GM12878 (cell line): ENCODE measurements at regions not wholly inside any gene's neighbourhood (a gene's known extent, or its start where the extent isn't known, plus 50 kb on each side); places are given as distances from the start of the nearest gene placed in this dataset.

Experiments
- ATAC-seq: fragments of 200-7000 bp; cut with Tn5 transposase; 3 replicates; pipeline ENCODE4 v1.9.1; 2020; ENCODE audit warnings: mild to moderate bottlenecking, moderate library complexity
- BruUV-seq: library from RNA; stranded (reverse); fragments of 400-500 nt; replicated peaks from 2 replicates; lab custom pipeline; 2021; lab: Mats Ljungman, UMichigan
- CTCF ChIA-PET: fragments of 300-600 bp; sonication (Branson Sonifier 250); formaldehyde crosslinking; extraction: SDS; loops from one replicate; lab custom pipeline; 2021; ENCODE audit warnings: inconsistent platforms; lab: Yijun Ruan, JAX
- POLR2A ChIA-PET: fragments of 350-600 bp; formaldehyde crosslinking; extraction: SDS; loops from one replicate; lab custom pipeline; 2021; ENCODE audit warnings: inconsistent platforms; lab: Charles Lee
- RAD21 ChIA-PET: fragments of 300-600 bp; sonication (Branson Sonifier 250); formaldehyde crosslinking; loops from one replicate; lab custom pipeline; 2023; ENCODE audit warnings: antibody characterized with exemption; ENCODE audit not compliant: unreplicated experiment; lab: Charles Lee
- SMC1A ChIA-PET: fragments of 300-600 bp; sonication (Branson Sonifier 250); formaldehyde crosslinking; loops from one replicate; lab custom pipeline; 2023; ENCODE audit not compliant: unreplicated experiment, uncharacterized antibody; lab: Charles Lee
- DNase-seq: peaks from one replicate; pipeline ENCODE4 v3.0.0-alpha.2; 2011; ENCODE audit warnings: low read depth, low spot score
- FAIRE-seq: peaks from 3 replicates; lab custom pipeline; 2011; peaks lifted over from hg19 to GRCh38; lab: Jason Lieb, UNC
- H2AFZ ChIP-seq: 2 replicates; pipeline ENCODE4 v1.6.0; 2011; ENCODE audit warnings: low read depth, low read length, control low read depth; ENCODE audit not compliant: control insufficient read depth
- H3K27ac ChIP-seq: 2 replicates; pipeline ENCODE4 v1.5.1; 2011; ENCODE audit warnings: control low read depth; ENCODE audit not compliant: control insufficient read depth, insufficient read depth
- H3K27me3 ChIP-seq, 2 experiments: replicated peaks in 1 of 2; 2 replicates each; pipeline versions ENCODE4 v1.6.0 to v1.6.1; 2011; ENCODE audit warnings: low read length in 1 of 2; ENCODE audit not compliant: control insufficient read depth in 2 of 2, insufficient read depth in 2 of 2
- H3K36me3 ChIP-seq, 2 experiments: 2 replicates each; pipeline ENCODE4 v1.5.1; 2011; ENCODE audit warnings: low read length in 1 of 2; ENCODE audit not compliant: control insufficient read depth in 2 of 2, insufficient read depth in 2 of 2
- H3K4me1 ChIP-seq: 2 replicates; pipeline ENCODE4 v1.6.1; 2011; ENCODE audit warnings: mild to moderate bottlenecking, low read length, moderate library complexity, mixed read lengths; ENCODE audit not compliant: control insufficient read depth, insufficient read depth
- H3K4me2 ChIP-seq: 2 replicates; pipeline ENCODE4 v1.6.0; 2011; ENCODE audit warnings: control low read depth; ENCODE audit not compliant: control insufficient read depth, insufficient read depth
- H3K4me3 ChIP-seq: fragments of 200-600 bp; sonication (generic); 2 replicates; pipeline ENCODE4 v1.5.1; 2016
- H3K79me2 ChIP-seq: 2 replicates; pipeline ENCODE4 v1.6.0; 2011; ENCODE audit warnings: low read length; ENCODE audit not compliant: control insufficient read depth, insufficient read depth
- H3K9ac ChIP-seq: 2 replicates; pipeline ENCODE4 v1.8.0; 2011; ENCODE audit warnings: low read length, control low read depth, mixed read lengths; ENCODE audit not compliant: control insufficient read depth, insufficient read depth
- H3K9me3 ChIP-seq: replicated peaks from 3 replicates; pipeline ENCODE4 v1.5.1; 2011; ENCODE audit warnings: mild to moderate bottlenecking, low read length; ENCODE audit not compliant: control insufficient read depth, insufficient read depth
- H4K20me1 ChIP-seq: 2 replicates; pipeline ENCODE4 v1.6.0; 2011; ENCODE audit not compliant: control insufficient read depth, insufficient read depth
- GABPA ChIP-seq: IDR thresholded peaks from 2 replicates; pipeline ENCODE4 v1.6.1; 2014; ENCODE audit warnings: antibody characterized with exemption, low read depth, mild to moderate bottlenecking, inconsistent platforms
- KAT2A ChIP-seq: conservative IDR thresholded peaks from 2 replicates; pipeline ENCODE4 v1.6.1; 2011; ENCODE audit warnings: low read depth, low read length; ENCODE audit not compliant: control insufficient read depth
- MEF2B ChIP-seq: fragments of 450-650 bp; IDR thresholded peaks from 2 replicates; pipeline ENCODE4 v1.6.1; 2018; ENCODE audit warnings: mild to moderate bottlenecking, moderate library complexity; ENCODE audit not compliant: partially characterized antibody, poor library complexity, severe bottlenecking
- MYC ChIP-seq: IDR thresholded peaks from 2 replicates; pipeline ENCODE4 v1.6.1; 2011; ENCODE audit warnings: mild to moderate bottlenecking, low read length, moderate library complexity, inconsistent platforms; ENCODE audit not compliant: insufficient read depth, insufficient replicate concordance, insufficient read length, severe bottlenecking
- NFYA ChIP-seq: IDR thresholded peaks from 2 replicates; pipeline ENCODE4 v1.6.1; 2011; ENCODE audit warnings: low read depth, mild to moderate bottlenecking, low read length, improper control_type of control experiment, borderline replicate concordance
- NRF1 ChIP-seq: conservative IDR thresholded peaks from 2 replicates; pipeline ENCODE4 v1.6.1; 2011; ENCODE audit warnings: mild to moderate bottlenecking, low read depth, low read length, improper control_type of control experiment
- POLR2AphosphoS5 ChIP-seq: IDR thresholded peaks from 2 replicates; pipeline ENCODE4 v1.6.1; 2011; ENCODE audit warnings: mild to moderate bottlenecking, low read length, inconsistent platforms
- SIX5 ChIP-seq: IDR thresholded peaks from 2 replicates; pipeline ENCODE4 v1.6.1; 2011; ENCODE audit warnings: mild to moderate bottlenecking, low read depth, low read length, moderate library complexity; ENCODE audit not compliant: severe bottlenecking
- SUZ12 ChIP-seq: fragments of 200-600 bp; sonication (generic); IDR thresholded peaks from one replicate; pipeline ENCODE4 v1.6.1; 2018; ENCODE audit warnings: antibody characterized with exemption, mild to moderate bottlenecking; ENCODE audit not compliant: unreplicated experiment
- TBL1XR1 ChIP-seq: IDR thresholded peaks from 2 replicates; pipeline ENCODE4 v1.6.1; 2012; ENCODE audit warnings: low read depth, low read length, improper control_type of control experiment
- WGBS: methylation state at CpG from one replicate; pipeline ENCODE4 v1.1.6; 2016; ENCODE audit warnings: low lambda C conversion rate; ENCODE audit not compliant: insufficient replicate concordance, insufficient coverage; ENCODE audit errors: missing lambda C conversion rate; 5-methylcytosine and 5-hydroxymethylcytosine counted together
- in situ Hi-C: fragments of 300-500 bp; cut with MboI; formaldehyde crosslinking; loops from 9 replicates; pipeline ENCODE4 v1.14.3; 2018; ENCODE audit warnings: mixed read lengths
- intact Hi-C: fragments of 100-400 bp; cut with micrococcal nuclease; formaldehyde crosslinking; loops from one replicate; pipeline ENCODE4 v1.14.2; 2022; ENCODE audit not compliant: unreplicated experiment
- TF ChIP-seq, protein P1 (sequence below): fragments of 450-650 bp; IDR thresholded peaks from 2 replicates; pipeline ENCODE4 v1.6.1; 2017; ENCODE audit warnings: low read depth, mild to moderate bottlenecking, moderate library complexity
- TF ChIP-seq, protein P2 (sequence below): IDR thresholded peaks from 2 replicates; pipeline ENCODE4 v1.6.1; 2012; ENCODE audit warnings: low read depth, low read length, improper control_type of control experiment
- TF ChIP-seq, protein P3 (sequence below), 3 experiments: IDR thresholded peaks in 2 of 3; conservative IDR thresholded peaks in 1 of 3; 2 replicates each; pipeline ENCODE4 v1.5.1; 2011; ENCODE audit warnings: low read depth in 3 of 3, low read length in 3 of 3, mild to moderate bottlenecking in 3 of 3, control low read depth in 2 of 3, moderate library complexity in 2 of 3, inconsistent platforms in 1 of 3, mixed read lengths in 1 of 3; ENCODE audit not compliant: control insufficient read depth in 2 of 3, insufficient read depth in 1 of 3; ENCODE audit errors: extremely low read depth in 1 of 3

DNA sequence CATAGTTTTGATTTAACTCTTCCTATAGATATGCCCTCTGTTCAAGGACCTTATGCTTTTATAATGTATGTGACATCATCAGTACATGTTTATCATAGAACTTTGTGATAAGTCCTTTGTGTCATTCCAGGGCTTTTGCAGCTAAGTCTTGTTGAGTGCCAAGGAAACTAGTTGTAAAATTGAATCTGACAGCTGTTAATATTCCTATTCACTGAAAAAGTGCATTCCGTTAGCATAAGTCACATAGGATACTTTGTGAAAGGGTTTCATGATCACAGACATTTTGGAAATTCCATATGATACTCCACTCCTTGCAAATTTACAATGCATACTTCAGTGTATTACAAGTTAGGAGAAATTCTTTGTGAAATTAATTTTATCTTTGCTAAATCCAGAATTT, 503.4 kb downstream of the CCDC85A start:
- Histone ChIP-seq H3K36me3 (no peaks in the 10 kb centered on the region), H3K27me3 (no peaks in the 10 kb centered on the region), H3K9ac (no peak overlapping the region), H3K4me3 (no peak overlapping the region), H3K4me2 (no peak overlapping the region), H3K79me2 (no peaks in the 10 kb centered on the region), H3K9me3 (no peaks in the 10 kb centered on the region), H3K4me1 (no peaks in the 10 kb centered on the region), H4K20me1 (no peaks in the 10 kb centered on the region), H2AFZ (no peak overlapping the region), H3K27ac (no peak overlapping the region)
- TF ChIP-seq TBL1XR1, result no peak
- TF ChIP-seq KAT2A, result no peak
- no peak for TF ChIP-seq SUZ12
- RAD21 ChIA-PET, result no interaction called here
- SMC1A ChIA-PET, result interaction anchor here (1.6 kb wide), 1 partner anchor 11 kb away, joined by 3 read pairs; no protein-coding TSS in a partner anchor
- no TSS peak for BruUV-seq
- POLR2A ChIA-PET, result no interaction called here
- 5% methylated on average over 1 of the region's 1 CpG for WGBS
- ATAC-seq (no peak), FAIRE-seq (no peak), DNase-seq (no peak)
- in situ Hi-C loops (no loop called here), intact Hi-C loops (no loop called here)
- CTCF ChIA-PET, result interaction anchor here (1.2 kb wide), 1 partner anchor 57 kb away, joined by 3 read pairs; no protein-coding TSS in a partner anchor

DNA sequence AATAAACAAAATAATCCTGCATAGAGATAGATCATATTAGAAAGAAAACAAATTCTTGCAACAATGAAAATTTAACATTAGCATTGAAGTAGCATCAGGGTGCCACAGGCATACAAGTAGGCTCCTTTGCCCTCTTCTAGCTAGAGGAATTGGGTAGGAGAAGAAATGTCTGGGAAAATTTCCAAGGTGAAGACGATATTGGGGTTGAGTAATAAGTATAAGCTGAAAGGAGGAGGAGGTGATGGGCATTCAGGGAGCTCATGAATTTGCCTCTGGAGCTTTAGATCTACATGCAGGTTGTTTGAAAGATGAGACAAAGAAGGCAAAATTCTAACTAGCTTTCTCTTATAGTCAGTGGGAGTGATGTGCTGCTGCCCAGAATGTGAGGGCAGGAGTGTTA, 504.9 kb downstream of the CCDC85A start:
- in situ Hi-C loops, result no loop called here
- intact Hi-C loops, result no loop called here
- H3K9me3 ChIP-seq, result no peaks in the 10 kb centered on the region
- ChIA-PET CTCF (interaction anchor here (0.5 kb wide), 1 partner anchor 18 kb away, joined by 3 read pairs; no protein-coding TSS in a partner anchor), SMC1A (no interaction called here)
- FAIRE-seq (no peak), ATAC-seq (no peak), DNase-seq (no peak)
- H3K79me2 ChIP-seq, result no peaks in the 10 kb centered on the region
- H2AFZ ChIP-seq, result no peak overlapping the region
- H3K4me2 ChIP-seq, result no peak overlapping the region
- H3K27me3 ChIP-seq, result no peaks in the 10 kb centered on the region
- H3K36me3 ChIP-seq, result no peaks in the 10 kb centered on the region
- WGBS, result 0% methylated on average over 1 of the region's 1 CpG
- no peak overlapping the region for H3K9ac ChIP-seq
- H3K4me1 ChIP-seq, result no peaks in the 10 kb centered on the region
- TF ChIP-seq GABPA (no peak), SIX5 (no peak), POLR2AphosphoS5 (no peak), NRF1 (no peak), MEF2B (no peak), MYC (no peak), NFYA (no peak)
- TF ChIP-seq, protein P1, sequence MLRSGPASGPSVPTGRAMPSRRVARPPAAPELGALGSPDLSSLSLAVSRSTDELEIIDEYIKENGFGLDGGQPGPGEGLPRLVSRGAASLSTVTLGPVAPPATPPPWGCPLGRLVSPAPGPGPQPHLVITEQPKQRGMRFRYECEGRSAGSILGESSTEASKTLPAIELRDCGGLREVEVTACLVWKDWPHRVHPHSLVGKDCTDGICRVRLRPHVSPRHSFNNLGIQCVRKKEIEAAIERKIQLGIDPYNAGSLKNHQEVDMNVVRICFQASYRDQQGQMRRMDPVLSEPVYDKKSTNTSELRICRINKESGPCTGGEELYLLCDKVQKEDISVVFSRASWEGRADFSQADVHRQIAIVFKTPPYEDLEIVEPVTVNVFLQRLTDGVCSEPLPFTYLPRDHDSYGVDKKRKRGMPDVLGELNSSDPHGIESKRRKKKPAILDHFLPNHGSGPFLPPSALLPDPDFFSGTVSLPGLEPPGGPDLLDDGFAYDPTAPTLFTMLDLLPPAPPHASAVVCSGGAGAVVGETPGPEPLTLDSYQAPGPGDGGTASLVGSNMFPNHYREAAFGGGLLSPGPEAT, result no peak
- TF ChIP-seq, protein P2, sequence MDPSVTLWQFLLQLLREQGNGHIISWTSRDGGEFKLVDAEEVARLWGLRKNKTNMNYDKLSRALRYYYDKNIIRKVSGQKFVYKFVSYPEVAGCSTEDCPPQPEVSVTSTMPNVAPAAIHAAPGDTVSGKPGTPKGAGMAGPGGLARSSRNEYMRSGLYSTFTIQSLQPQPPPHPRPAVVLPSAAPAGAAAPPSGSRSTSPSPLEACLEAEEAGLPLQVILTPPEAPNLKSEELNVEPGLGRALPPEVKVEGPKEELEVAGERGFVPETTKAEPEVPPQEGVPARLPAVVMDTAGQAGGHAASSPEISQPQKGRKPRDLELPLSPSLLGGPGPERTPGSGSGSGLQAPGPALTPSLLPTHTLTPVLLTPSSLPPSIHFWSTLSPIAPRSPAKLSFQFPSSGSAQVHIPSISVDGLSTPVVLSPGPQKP, result no peak
- TF ChIP-seq, protein P3, sequence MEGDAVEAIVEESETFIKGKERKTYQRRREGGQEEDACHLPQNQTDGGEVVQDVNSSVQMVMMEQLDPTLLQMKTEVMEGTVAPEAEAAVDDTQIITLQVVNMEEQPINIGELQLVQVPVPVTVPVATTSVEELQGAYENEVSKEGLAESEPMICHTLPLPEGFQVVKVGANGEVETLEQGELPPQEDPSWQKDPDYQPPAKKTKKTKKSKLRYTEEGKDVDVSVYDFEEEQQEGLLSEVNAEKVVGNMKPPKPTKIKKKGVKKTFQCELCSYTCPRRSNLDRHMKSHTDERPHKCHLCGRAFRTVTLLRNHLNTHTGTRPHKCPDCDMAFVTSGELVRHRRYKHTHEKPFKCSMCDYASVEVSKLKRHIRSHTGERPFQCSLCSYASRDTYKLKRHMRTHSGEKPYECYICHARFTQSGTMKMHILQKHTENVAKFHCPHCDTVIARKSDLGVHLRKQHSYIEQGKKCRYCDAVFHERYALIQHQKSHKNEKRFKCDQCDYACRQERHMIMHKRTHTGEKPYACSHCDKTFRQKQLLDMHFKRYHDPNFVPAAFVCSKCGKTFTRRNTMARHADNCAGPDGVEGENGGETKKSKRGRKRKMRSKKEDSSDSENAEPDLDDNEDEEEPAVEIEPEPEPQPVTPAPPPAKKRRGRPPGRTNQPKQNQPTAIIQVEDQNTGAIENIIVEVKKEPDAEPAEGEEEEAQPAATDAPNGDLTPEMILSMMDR (IDR thresholded peaks at IDR 0.05 in 2 of 3, conservative IDR thresholded peaks at IDR 0.05 in 1 of 3; ENCODE audit: control insufficient read depth in 2 of 3, extremely low read depth in 1 of 3, insufficient read depth in 1 of 3, low read depth in 3 of 3, low read length in 3 of 3), result no peak
- TF ChIP-seq, all 136 proteins: peak for 0
- BruUV-seq, result no TSS peak
- Histone ChIP-seq H3K27ac (no peak overlapping the region), H3K4me3 (no peak overlapping the region), H4K20me1 (no peaks in the 10 kb centered on the region)
- POLR2A ChIA-PET, result no interaction called here
- RAD21 ChIA-PET, result no interaction called here
